HG03565 (cell line): ENCODE measurements at regions not wholly inside any gene's neighbourhood (a gene's known extent, or its start where the extent isn't known, plus 50 kb on each side); places are given as distances from the start of the nearest gene placed in this dataset.

Experiments used
- ATAC-seq: cut with Tn5 transposase; IDR thresholded peaks from one replicate; pipeline ENCODE4 v1.9.1; 2021; ENCODE audit warnings: mild to moderate bottlenecking, moderate library complexity; ENCODE audit not compliant: unreplicated experiment

DNA sequence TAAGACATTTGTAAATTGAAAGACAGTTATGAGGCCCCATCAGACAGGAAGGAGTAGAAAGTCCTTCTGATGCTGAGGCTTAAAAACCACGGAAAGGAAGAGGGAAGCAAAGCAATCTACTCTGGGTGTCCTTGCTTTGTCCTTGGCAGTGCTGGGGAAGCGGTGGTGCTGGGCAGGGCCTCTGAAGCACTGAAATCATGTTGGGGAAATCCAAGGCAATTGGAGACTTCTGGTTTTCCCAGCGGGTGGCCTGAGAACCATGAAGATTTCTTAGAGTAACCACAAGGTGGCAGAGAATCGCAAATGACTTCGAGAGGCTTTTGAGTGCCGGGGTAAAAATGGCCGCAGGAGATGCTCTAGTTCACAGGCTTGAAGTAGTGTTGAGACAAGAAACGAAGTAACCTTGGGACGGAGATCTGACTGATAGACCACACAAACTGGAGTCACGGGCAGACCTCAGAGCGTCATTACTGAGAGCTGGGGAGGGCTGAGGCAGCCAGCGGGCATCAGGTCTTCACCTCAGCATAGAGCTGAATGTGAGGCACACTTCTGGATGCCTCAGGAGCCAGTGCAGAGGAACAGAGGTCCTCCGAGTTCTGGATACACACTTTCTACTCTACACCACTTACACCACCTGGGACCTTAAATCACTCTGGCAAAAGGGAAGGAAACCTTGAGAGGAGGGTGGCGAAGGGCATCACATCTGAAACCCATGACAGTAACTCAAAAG is 130.7 kb upstream of the GPRIN3 start:
- ATAC-seq: peak; percentile 50

GRCh38 chr4:89434364-89434988 is 126.9 kb upstream of the GPRIN3 start:
- peak; percentile 76 for ATAC-seq

- no peak for ATAC-seq
Observed at GRCh38 chr4:89427782-89428181, 120.2 kb upstream of the GPRIN3 start.

GRCh38 chr4:89425023-89425422 is 117.4 kb upstream of the GPRIN3 start:
- no peak for ATAC-seq

DNA sequence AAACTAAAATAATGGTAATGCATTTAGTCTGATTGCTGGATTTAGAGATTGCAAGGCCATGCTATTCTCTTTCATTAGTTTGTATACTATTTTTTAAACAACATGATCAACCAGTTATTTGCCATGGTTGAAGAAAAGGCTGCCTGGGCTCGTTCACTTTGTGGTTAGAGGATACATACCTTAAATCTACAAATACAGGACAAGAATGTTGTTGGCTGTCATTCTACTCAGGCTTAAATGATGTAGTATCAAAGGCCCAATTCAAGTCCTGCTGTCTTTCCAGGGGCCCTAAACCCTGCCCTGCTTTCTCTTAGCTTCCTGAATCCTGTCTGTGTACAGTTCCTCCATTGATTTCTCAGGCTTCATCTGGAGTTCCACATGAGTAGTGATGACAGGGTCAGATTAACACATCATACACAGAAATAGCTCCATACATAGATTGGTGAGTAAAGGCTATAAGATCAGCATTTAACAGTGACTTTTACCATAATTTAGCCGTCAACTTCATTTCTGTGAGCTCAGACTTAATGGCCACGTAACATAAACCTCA is 114.9 kb upstream of the GPRIN3 start:
- no peak for ATAC-seq

DNA sequence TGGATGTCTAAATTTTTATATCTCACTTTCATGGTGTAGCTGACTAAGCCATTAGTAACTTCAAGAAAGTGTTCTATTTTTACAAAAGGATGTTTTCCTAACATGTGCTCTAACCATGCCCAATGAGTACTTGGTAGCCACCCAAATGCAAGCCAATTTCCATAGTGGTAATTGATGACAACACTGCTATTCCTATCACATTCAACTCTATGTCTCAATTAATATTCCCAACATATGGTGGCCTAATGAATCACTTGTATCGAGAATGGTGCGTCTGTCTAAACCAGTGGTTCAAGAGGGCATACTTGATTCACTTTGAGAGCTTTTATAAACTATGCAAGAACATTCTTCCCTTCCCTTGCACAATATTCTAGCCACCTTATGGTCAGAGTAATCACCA is 112.9 kb upstream of the GPRIN3 start:
- no peak for ATAC-seq

DNA sequence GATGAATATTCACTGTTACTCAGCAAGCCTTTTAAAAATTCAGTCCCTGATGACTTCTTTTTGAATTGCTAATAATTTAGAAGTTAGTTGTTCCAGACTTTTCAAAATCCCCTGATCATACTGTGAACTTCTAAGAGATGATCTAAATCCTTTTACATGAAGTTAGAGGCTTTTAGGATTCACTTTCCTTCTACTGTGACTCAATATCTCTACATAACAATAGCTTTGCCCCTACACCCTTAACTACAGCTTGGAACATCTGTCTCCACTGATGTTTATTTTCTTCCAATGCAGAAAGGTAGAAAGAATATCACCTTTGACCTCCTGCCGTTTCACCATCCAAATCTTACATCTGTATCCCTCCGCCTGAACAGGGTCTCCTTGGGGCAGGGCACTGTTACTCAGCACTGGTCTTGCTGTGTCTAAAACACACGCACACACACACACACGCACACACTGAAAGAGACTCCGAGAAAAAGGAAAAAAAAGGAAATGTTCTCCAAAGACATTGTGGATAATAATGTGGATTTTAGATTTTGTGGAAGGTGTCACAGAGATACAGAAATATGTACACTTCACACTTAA is 111.6 kb upstream of the GPRIN3 start:
- ATAC-seq: no peak

DNA sequence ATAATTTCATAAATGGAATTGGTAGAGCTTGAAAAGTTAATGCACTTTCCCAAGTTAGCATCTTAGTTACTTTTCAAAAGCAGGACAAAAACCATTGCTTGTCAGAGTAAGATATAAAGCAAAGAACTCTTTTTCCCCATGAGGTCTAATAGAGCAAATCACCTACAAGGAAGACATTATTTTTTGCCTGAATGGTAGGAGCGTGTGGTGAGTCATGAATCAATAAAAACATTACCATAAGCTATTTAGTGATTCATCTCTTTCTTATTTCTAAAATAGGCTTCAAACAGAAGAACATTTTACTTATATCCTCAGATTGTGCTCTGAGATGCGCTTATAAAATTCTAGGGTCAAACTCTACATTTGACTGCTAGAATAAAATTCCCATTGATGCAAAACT is 109.4 kb upstream of the GPRIN3 start:
- ATAC-seq: no peak

- no peak for ATAC-seq
Observed at GRCh38 chr4:89413518-89413917, 105.9 kb upstream of the GPRIN3 start.

DNA sequence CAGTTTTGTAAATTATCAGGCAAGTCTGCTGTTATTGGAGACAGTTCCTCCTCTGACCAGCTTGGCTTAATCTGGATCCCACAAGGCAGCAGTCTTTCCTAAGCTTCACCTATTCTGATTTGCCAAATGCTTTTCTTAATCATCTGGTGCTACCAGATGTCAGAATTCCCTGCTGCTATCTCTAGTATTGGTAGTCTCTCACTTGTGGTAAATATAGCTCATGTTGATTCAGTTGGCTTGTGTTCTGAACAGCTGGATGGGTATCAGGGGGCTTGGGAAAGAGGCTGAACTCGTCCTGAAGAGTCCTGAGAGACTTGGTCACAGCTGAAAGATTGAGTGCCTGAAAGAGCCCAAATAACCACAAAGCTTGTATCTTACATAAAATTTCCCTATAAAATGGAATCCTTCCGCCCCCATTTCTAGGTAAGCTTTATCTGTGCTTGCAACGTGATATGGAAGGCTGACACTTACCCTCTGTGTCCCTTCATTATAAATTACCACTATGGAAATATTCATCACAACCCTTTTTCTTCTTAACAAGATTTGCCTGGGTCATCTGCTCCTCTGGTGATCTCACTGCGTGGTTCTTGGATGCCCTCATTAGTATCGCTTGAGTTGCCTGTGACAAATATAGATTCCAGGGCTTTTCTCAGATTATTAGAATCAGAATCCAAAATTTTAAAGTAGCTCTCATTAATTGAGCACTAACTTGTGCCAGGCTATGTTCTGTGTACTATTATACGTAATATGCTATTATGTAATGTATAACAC is 104.1 kb upstream of the GPRIN3 start:
- ATAC-seq: no peak

DNA sequence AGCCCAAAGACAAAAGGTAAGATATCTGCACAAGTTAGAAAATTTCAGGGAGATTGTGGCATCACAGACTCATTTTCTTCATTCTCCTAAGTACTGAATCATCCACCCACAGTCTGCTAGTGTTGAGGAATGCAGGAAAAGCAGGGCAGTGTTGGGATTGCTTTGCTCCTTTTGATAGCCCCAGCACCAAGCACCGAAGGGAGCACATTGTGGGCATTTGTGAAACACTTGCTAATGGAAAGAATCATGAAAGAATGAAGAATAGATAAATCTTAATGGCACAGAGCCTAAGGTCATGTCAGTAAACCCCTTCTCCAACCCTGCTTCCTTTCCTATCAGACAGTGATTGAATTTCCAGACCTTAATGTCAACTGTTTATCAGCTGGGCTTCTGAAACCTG is 103.1 kb upstream of the GPRIN3 start:
- no peak for ATAC-seq

GRCh38 chr4:89404530-89404929 is 96.9 kb upstream of the GPRIN3 start:
- no peak for ATAC-seq

DNA sequence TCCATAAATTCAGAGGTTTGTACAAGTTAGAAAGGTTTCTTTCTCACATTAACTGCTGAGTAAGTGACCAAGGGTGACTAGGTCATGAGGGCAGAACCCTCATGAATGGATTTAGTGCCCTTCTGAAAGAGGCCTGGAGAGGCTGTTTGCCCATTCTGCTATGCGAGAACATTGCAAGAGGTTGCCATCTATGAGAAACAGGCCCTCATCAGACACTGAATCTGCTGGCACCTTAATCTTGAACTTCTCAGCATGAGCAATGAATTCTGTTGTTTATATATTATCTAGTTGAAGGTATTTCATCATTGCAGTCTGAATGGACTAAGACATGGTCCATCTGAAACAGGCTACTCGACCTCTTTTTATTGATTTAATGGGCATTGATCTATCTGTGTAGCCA is 96.2 kb upstream of the GPRIN3 start:
- ATAC-seq: no peak

DNA sequence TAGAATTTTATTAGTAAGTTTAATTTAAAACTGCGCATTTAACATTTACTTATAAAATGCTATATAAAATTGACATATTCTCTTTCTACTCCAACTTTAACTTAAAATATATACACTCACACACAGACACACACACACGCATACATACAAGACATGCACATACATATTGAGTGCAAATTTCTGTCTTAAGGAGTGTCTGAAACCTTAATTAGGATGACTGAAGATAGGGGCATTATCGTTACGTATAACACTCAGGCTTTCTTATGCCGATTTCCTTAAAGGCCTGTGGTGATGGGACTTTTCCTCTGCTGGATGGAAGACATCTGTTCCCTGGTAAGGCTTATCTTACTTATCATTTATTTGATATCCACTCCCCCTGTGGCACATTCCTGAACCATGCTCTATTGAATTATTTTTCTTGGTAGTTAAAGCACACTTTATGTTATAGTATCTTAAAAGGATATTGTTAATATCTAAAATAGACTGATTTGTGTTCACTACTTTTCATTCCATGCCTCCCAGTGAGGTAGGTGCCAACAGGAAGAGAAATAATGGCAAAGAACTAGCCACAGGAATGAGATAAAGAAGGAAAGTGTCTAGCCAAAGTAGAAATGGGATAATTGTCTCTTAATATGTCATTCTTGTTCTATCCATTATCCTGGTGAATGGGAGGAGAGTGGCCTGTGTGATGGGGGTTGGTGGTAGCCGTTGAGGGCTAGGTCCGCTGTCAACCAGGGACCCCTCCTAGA is 92.9 kb upstream of the GPRIN3 start:
- no peak for ATAC-seq

DNA sequence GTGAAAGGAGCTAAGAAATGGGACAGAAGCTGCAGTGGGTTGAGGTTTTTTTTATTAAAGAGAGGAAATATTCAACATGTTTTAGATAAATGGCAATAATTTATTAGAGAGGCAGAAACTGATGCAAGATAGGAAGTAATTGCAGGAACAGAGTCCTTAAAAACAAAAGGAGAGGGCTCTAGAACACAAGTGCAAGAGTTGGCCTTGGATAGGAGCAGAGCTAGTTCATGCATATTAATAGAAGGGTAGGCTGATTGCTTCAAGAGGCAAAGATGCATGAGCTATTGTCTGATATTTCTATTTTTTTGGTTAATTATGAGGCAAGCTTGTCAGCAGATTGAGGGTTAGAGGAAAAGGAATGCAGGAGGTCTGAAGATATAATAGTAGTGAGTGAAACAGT is 91.0 kb upstream of the GPRIN3 start:
- ATAC-seq: no peak

DNA sequence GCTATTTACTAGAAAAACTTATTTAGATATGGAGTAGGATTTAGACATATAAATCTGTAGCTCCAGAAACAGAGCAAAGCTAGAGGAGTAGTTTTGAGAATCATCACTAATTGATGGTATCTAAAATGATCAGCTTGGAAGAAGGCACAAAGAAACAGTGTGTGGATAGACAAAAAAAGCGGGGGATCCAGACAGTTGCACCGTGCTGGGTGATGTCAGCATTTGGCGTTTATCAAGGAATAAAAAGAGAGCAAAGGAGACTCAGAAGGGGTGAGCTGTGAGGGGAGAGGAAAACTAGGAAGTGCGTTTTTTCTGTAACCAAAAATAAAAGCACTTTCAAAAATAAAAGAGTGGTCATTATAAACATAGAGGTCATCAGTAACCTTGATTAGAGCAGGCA is 90.5 kb upstream of the GPRIN3 start:
- no peak for ATAC-seq

DNA sequence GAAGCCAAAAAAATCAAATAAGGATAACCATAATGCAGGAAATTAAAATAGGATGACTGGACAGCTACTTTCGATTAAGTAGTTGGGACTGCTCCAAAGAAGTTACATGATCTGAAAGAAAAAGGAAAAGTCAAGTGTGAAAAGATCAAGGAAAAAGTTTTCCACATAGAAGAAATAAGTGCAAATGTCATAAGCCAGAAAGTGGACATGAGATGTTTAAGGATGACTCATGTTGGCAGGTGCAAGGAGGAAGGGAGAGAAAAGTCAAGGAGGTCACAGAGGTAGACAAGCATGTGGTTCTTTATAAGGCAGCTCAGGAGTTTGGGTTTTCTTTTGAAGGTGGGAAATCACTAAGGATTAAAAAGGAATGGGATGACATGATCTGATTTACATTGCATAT is 89.8 kb upstream of the GPRIN3 start:
- ATAC-seq: no peak

GRCh38 chr4:89382439-89382838 is 74.8 kb upstream of the GPRIN3 start:
- no peak for ATAC-seq

DNA sequence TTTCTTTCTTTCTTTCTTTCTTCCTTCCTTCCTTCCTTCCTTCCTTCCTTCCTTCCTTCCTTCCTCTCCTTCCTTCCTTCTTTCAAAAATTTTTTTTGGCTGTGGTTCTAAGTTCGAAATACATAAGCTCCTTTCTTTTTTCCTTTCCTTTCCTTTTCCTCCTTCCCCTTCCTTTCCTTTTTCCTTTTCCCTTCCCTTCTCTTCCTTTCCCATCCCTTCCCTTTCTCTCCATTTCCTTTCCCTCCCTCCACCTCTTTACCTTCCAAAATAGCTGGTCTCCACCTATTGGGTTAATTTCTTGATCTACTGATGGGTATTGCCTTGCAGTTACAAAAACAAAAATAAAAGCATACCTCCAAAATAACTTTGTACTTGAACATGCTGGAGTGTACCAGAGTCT is 73.4 kb upstream of the GPRIN3 start:
- ATAC-seq: no peak

DNA sequence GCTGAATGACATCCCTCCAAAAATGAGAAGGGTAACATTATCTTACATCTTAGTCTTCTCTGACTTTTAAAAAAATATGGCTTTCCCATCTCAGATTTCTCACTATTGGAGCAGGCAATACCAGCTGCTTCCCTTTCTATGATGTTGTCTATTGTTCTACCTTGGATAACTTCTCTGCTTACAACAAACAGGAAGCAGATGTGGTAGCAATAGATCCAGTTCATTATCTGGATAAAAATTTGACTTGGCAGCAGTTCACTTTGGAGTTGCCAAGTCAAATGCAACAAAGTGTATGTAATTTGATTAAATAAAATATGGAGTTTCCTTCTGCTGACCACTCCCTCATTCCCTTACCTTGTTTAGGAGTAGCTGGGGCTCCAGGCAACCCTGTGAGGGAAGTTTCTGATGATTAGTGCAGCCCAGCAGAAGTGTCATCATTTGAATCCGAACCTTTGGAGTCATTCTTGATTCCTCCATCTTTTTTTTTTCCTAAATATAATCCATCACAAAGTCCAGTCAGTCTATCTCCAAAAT is 72.0 kb upstream of the GPRIN3 start:
- ATAC-seq: no peak
